Sigmoid colon (tissue), 6 donors: ENCODE measurements at regions not wholly inside any gene's neighbourhood (a gene's known extent, or its start where the extent isn't known, plus 50 kb on each side); places are given as distances from the start of the nearest gene placed in this dataset.
A peak's percentile ranks its signal among the peaks of the same experiment; 100 is the strongest.

Source experiments
- DNase-seq: peaks from one replicate; pipeline ENCODE4 v3.0.0-alpha.2; 2019
- H3K27ac ChIP-seq, 4 donors: fragments of 200-600 bp; sonication (generic); one replicate each; pipeline ENCODE4 v1.5.1; 2016 to 2019; ENCODE audit warnings: mild to moderate bottlenecking in 1 of 4
- H3K27me3 ChIP-seq, 3 donors: fragments of 200-600 bp; sonication (generic); one replicate each; pipeline ENCODE4 v1.5.1; 2019; ENCODE audit warnings: mild to moderate bottlenecking in 1 of 3
- H3K36me3 ChIP-seq, 4 donors: fragments of 200-600 bp; sonication (generic); one replicate each; pipeline ENCODE4 v1.5.1; 2016 to 2019
- H3K4me1 ChIP-seq, 4 donors: fragments of 200-600 bp; sonication (generic); one replicate each; pipeline ENCODE4 v1.5.1; 2017 to 2019
- H3K4me3 ChIP-seq, 4 donors: fragments of 200-600 bp; sonication (generic); one replicate each; pipeline ENCODE4 v1.5.1; 2017 to 2019; ENCODE audit warnings: mild to moderate bottlenecking in 2 of 4, moderate library complexity in 1 of 4
- H3K9me3 ChIP-seq, 4 donors: fragments of 200-600 bp in 3 of 4; sonication (generic) in 3 of 4; one replicate each; pipeline versions ENCODE4 v1.5.1 to v1.6.1; 2013 to 2019
- CTCF ChIP-seq, 4 experiments: fragments of 450-650 bp in 3 of 4; fragments of 200-600 bp in 1 of 4; IDR thresholded peaks; one replicate each; pipeline ENCODE4 v1.5.1; 2016 to 2019; ENCODE audit warnings: antibody characterized with exemption in 4 of 4, mild to moderate bottlenecking in 3 of 4, moderate library complexity in 2 of 4
- EP300 ChIP-seq, 4 donors: sonication (generic); formaldehyde crosslinking; IDR thresholded peaks; one replicate each; pipeline ENCODE4 v1.6.1; 2017; ENCODE audit warnings: antibody characterized with exemption in 4 of 4
- POLR2A ChIP-seq, 2 donors: fragments of 450-650 bp; IDR thresholded peaks; one replicate each; pipeline ENCODE4 v1.6.1; 2016; ENCODE audit warnings: antibody characterized with exemption in 2 of 2, mild to moderate bottlenecking in 2 of 2, moderate library complexity in 2 of 2
- POLR2AphosphoS5 ChIP-seq, 4 donors: sonication (generic); formaldehyde crosslinking; IDR thresholded peaks; one replicate each; pipeline ENCODE4 v1.6.1; 2017; ENCODE audit warnings: antibody characterized with exemption in 4 of 4
- WGBS, 2 donors: extraction: QIAGEN DNeasy Blood & Tissue Kit; methylation state at CpG; one replicate each; pipeline ENCODE4 v1.1.7; 2013; 5-methylcytosine and 5-hydroxymethylcytosine counted together
- intact Hi-C: fragments of 100-400 bp; cut with DNase I; formaldehyde crosslinking; loops from one replicate; pipeline ENCODE4 v1.15.1; 2023
- donor health status: healthy with polysubstance abuse.
- donor health status: healthy.

GRCh38 chr5:72651779-72652178 lies 144.6 kb upstream of the ZNF366 start:
- no peaks in the 10 kb centered on the region for H3K36me3 ChIP-seq
- DNase-seq = no peak
- H3K27ac ChIP-seq = no peak overlapping the region
- H3K4me3 ChIP-seq = no peak overlapping the region
- intact Hi-C loops = no loop called here
- no peaks in the 10 kb centered on the region for H3K9me3 ChIP-seq
- no peaks in the 10 kb centered on the region for H3K27me3 ChIP-seq
- peaks cover 0 to 48% (median 45%) of the 10 kb centered on the region in 4 donors for H3K4me1 ChIP-seq
- TF ChIP-seq POLR2A (IDR thresholded peaks at IDR 0.05) = no peak
- no peak for TF ChIP-seq POLR2AphosphoS5 (IDR thresholded peaks at IDR 0.05)
- no peak for TF ChIP-seq EP300 (IDR thresholded peaks at IDR 0.05)
- TF ChIP-seq CTCF (IDR thresholded peaks at IDR 0.05) = no peak

GRCh38 chr5:72651109-72651508 lies 143.9 kb upstream of the ZNF366 start:
- TF ChIP-seq CTCF (IDR thresholded peaks at IDR 0.05) (no peak), POLR2AphosphoS5 (IDR thresholded peaks at IDR 0.05) (no peak), POLR2A (IDR thresholded peaks at IDR 0.05) (no peak), EP300 (IDR thresholded peaks at IDR 0.05) (no peak)
- Histone ChIP-seq H3K9me3 (no peaks in the 10 kb centered on the region), H3K4me1 (peaks cover 0 to 48% (median 45%) of the 10 kb centered on the region in 4 donors), H3K4me3 (no peak overlapping the region), H3K27ac (no peak overlapping the region), H3K36me3 (no peaks in the 10 kb centered on the region), H3K27me3 (no peaks in the 10 kb centered on the region)
- intact Hi-C loops = no loop called here
- 95 to 97% methylated on average over 8 of the region's 8 CpGs for WGBS, 2 donors
- no peak for DNase-seq

- peak in 3 of 4 donors; percentile 59 to 76 (median 70) for TF ChIP-seq POLR2AphosphoS5 (IDR thresholded peaks at IDR 0.05)
- no peak for TF ChIP-seq CTCF (IDR thresholded peaks at IDR 0.05)
- TF ChIP-seq EP300 (IDR thresholded peaks at IDR 0.05) = no peak
- Histone ChIP-seq H3K9me3 (no peaks in the 10 kb centered on the region), H3K4me3 (no peak overlapping the region), H3K27ac (peak overlapping the region in 3 of 4 donors; percentile 48 to 74 (median 69)), H3K36me3 (no peaks in the 10 kb centered on the region), H3K27me3 (no peaks in the 10 kb centered on the region), H3K4me1 (peaks cover 0 to 48% (median 42%) of the 10 kb centered on the region in 4 donors)
- 79 to 87% methylated on average over 7 of the region's 7 CpGs for WGBS, 2 donors
- DNase-seq = peak; percentile 73
- intact Hi-C loops = loop anchor here (5.0 kb wide), 1 partner anchor 37 kb away; no protein-coding TSS in a partner anchor
These were observed 142.2 kb upstream of the ZNF366 start for GRCh38 chr5:72649449-72649848.

- Histone ChIP-seq H3K27me3 (no peaks in the 10 kb centered on the region), H3K9me3 (no peaks in the 10 kb centered on the region), H3K36me3 (no peaks in the 10 kb centered on the region), H3K27ac (peak overlapping the region in 3 of 4 donors; percentile 48 to 74 (median 69)), H3K4me3 (no peak overlapping the region), H3K4me1 (peaks cover 0 to 39% (median 32%) of the 10 kb centered on the region in 4 donors)
- TF ChIP-seq EP300 (IDR thresholded peaks at IDR 0.05) (no peak), POLR2AphosphoS5 (IDR thresholded peaks at IDR 0.05) (peak; percentile 29 to 59 (median 51)), CTCF (IDR thresholded peaks at IDR 0.05) (no peak), POLR2A (IDR thresholded peaks at IDR 0.05) (no peak)
- 95% methylated on average over 1 of the region's 1 CpG for WGBS, 2 donors
- DNase-seq = peak; percentile 82
- intact Hi-C loops = loop anchor here (1.0 to 5.0 kb wide), 2 partner anchors 36 to 44 kb away; no protein-coding TSS in a partner anchor
These were observed 141.3 kb upstream of the ZNF366 start for GRCh38 chr5:72648480-72648879.

GRCh38 chr5:72647806-72648205 lies 140.6 kb upstream of the ZNF366 start:
- Histone ChIP-seq H3K27ac (peak overlapping the region in 3 of 4 donors; percentile 48 to 74 (median 69)), H3K4me1 (peaks cover 0 to 33% (median 26%) of the 10 kb centered on the region in 4 donors), H3K36me3 (no peaks in the 10 kb centered on the region), H3K4me3 (no peak overlapping the region), H3K27me3 (no peaks in the 10 kb centered on the region), H3K9me3 (no peaks in the 10 kb centered on the region)
- no peak for TF ChIP-seq EP300 (IDR thresholded peaks at IDR 0.05)
- TF ChIP-seq POLR2AphosphoS5 (IDR thresholded peaks at IDR 0.05) = peak in 2 of 4 donors; percentile 72 to 76
- no peak for TF ChIP-seq CTCF (IDR thresholded peaks at IDR 0.05)
- 13 to 57% methylated on average over 2 of the region's 2 CpGs for WGBS, 2 donors
- intact Hi-C loops = loop anchor here (1.0 to 5.0 kb wide), 2 partner anchors 36 to 44 kb away; no protein-coding TSS in a partner anchor
- DNase-seq = no peak
